ENCODE measurements at regions not wholly inside any gene's neighbourhood (a gene's known extent, or its start where the extent isn't known, plus 50 kb on each side); places are given as distances from the start of the nearest gene placed in this dataset.

- no peak for TF ChIP-seq CSRNP3 (CRISPR knock-in tag; IDR thresholded peaks at IDR 0.05)
- TF ChIP-seq ZC3H10 (CRISPR knock-in tag; IDR thresholded peaks at IDR 0.05) = no peak
- no peak for TF ChIP-seq ZFP30 (CRISPR knock-in tag; IDR thresholded peaks at IDR 0.05)
- TF ChIP-seq RARB (CRISPR knock-in tag; IDR thresholded peaks at IDR 0.05) = no peak
- no peak for TF ChIP-seq PATZ1 (CRISPR knock-in tag; IDR thresholded peaks at IDR 0.05; ENCODE audit: borderline replicate concordance)
- TF ChIP-seq, protein P1, sequence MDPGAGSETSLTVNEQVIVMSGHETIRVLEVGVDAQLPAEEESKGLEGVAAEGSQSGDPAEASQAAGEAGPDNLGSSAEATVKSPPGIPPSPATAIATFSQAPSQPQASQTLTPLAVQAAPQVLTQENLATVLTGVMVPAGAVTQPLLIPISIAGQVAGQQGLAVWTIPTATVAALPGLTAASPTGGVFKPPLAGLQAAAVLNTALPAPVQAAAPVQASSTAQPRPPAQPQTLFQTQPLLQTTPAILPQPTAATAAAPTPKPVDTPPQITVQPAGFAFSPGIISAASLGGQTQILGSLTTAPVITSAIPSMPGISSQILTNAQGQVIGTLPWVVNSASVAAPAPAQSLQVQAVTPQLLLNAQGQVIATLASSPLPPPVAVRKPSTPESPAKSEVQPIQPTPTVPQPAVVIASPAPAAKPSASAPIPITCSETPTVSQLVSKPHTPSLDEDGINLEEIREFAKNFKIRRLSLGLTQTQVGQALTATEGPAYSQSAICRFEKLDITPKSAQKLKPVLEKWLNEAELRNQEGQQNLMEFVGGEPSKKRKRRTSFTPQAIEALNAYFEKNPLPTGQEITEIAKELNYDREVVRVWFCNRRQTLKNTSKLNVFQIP (CRISPR knock-in tag; IDR thresholded peaks at IDR 0.05; ENCODE audit: borderline replicate concordance, low read depth) = no peak
These were observed 64.8 kb upstream of the PLEKHA5 start for GRCh38 chr12:19064713-19065112.
